Neural cell (in vitro differentiated cells): ENCODE measurements at regions not wholly inside any gene's neighbourhood (a gene's known extent, or its start where the extent isn't known, plus 50 kb on each side); places are given as distances from the start of the nearest gene placed in this dataset.

Source experiments
- H2AFZ ChIP-seq: fragments of 200-600, 300-800 bp; sonication (generic), shearing (Covaris generic); 2 replicates; pipeline ENCODE4 v1.6.0; 2014; ENCODE audit warnings: low read depth, mild to moderate bottlenecking, antibody characterized with exemption, low read length, moderate library complexity
- H3F3A ChIP-seq: fragments of 200-600 bp; shearing (Covaris generic); 2 replicates; pipeline ENCODE4 v1.6.1; 2016; ENCODE audit warnings: mild to moderate bottlenecking, moderate library complexity, mixed read lengths, antibody characterized with exemption, low read length; ENCODE audit not compliant: insufficient read depth, poor library complexity, severe bottlenecking
- H3K27ac ChIP-seq: fragments of 200-600, 300-800 bp; sonication (generic), shearing (Covaris generic); 2 replicates; pipeline ENCODE4 v1.5.1; 2014; ENCODE audit warnings: mild to moderate bottlenecking, low read length, moderate library complexity
- H3K27me3 ChIP-seq: fragments of 300-800, 200-600 bp; sonication (generic), shearing (Covaris generic); 2 replicates; pipeline ENCODE4 v1.6.0; 2014; ENCODE audit warnings: mild to moderate bottlenecking, low read depth, low read length, moderate library complexity; ENCODE audit not compliant: insufficient read depth
- H3K36me3 ChIP-seq: fragments of 300-800, 200-600 bp; sonication (generic), shearing (Covaris generic); 2 replicates; pipeline ENCODE4 v1.5.1; 2014; ENCODE audit warnings: mild to moderate bottlenecking, antibody characterized with exemption, low read length, moderate library complexity; ENCODE audit not compliant: insufficient read depth
- H3K4me2 ChIP-seq: fragments of 300-800, 200-600 bp; sonication (generic), shearing (Covaris generic); 2 replicates; pipeline ENCODE4 v1.6.0; 2014; ENCODE audit warnings: mild to moderate bottlenecking, low read length
- H3K4me3 ChIP-seq: fragments of 300-800, 200-600 bp; sonication (generic), shearing (Covaris generic); 2 replicates; pipeline ENCODE4 v1.5.1; 2014; ENCODE audit warnings: mild to moderate bottlenecking, low read length, moderate library complexity
- H3K79me2 ChIP-seq: fragments of 200-600 bp; shearing (Covaris generic); replicated peaks from 2 replicates; pipeline ENCODE4 v1.6.0; 2014; ENCODE audit warnings: mild to moderate bottlenecking, low read length, moderate library complexity; ENCODE audit not compliant: insufficient read depth
- H3K9ac ChIP-seq: fragments of 300-800, 200-600 bp; sonication (generic), shearing (Covaris generic); 2 replicates; pipeline ENCODE4 v1.6.1; 2016; ENCODE audit warnings: mild to moderate bottlenecking, low read length, mixed read lengths
- H3K9me2 ChIP-seq: fragments of 200-600 bp; shearing (Covaris generic); 2 replicates; pipeline ENCODE4 v1.6.1; 2016; ENCODE audit warnings: mild to moderate bottlenecking, low read length, mixed read lengths; ENCODE audit not compliant: insufficient read depth
- H3K9me3 ChIP-seq: fragments of 200-600, 300-800 bp; sonication (generic), shearing (Covaris generic); 2 replicates; pipeline ENCODE4 v1.6.1; 2016; ENCODE audit warnings: mild to moderate bottlenecking, mixed run types, low read length, moderate library complexity, mixed read lengths
- H4K20me1 ChIP-seq: fragments of 200-600 bp; shearing (Covaris generic); 2 replicates; pipeline ENCODE4 v1.6.1; 2016; ENCODE audit warnings: mild to moderate bottlenecking, mixed run types; ENCODE audit not compliant: insufficient read depth
- CTCF ChIP-seq: fragments of 450-650 bp; IDR thresholded peaks from 2 replicates; pipeline ENCODE4 v1.5.1; 2014; ENCODE audit warnings: antibody characterized with exemption, mild to moderate bottlenecking, moderate library complexity; ENCODE audit not compliant: poor library complexity, severe bottlenecking
- EP300 ChIP-seq: fragments of 450-650 bp; conservative IDR thresholded peaks from 2 replicates; pipeline ENCODE4 v1.6.1; 2014; ENCODE audit warnings: antibody characterized with exemption, mild to moderate bottlenecking, moderate library complexity; ENCODE audit not compliant: poor library complexity, severe bottlenecking
- EZH2 ChIP-seq: fragments of 200-600, 300-800 bp; shearing (Covaris generic), sonication (generic); IDR thresholded peaks from 2 replicates; pipeline ENCODE4 v1.6.1; 2014; ENCODE audit warnings: antibody characterized with exemption, low read length, borderline replicate concordance, mild to moderate bottlenecking; ENCODE audit not compliant: insufficient read depth, poor library complexity, severe bottlenecking
- MXI1 ChIP-seq: fragments of 450-650 bp; conservative IDR thresholded peaks from 2 replicates; pipeline ENCODE4 v1.6.1; 2014; ENCODE audit warnings: antibody characterized with exemption, mild to moderate bottlenecking; ENCODE audit not compliant: poor library complexity, severe bottlenecking
- POLR2AphosphoS5 ChIP-seq: IDR thresholded peaks from 2 replicates; pipeline ENCODE4 v1.6.1; 2012
- RAD21 ChIP-seq: fragments of 450-650 bp; conservative IDR thresholded peaks from 2 replicates; pipeline ENCODE4 v1.6.1; 2014; ENCODE audit warnings: antibody characterized with exemption, mild to moderate bottlenecking, moderate library complexity
- REST ChIP-seq: IDR thresholded peaks from 2 replicates; pipeline ENCODE4 v1.6.1; 2012; ENCODE audit warnings: borderline replicate concordance
- SMC3 ChIP-seq: fragments of 450-650 bp; conservative IDR thresholded peaks from 2 replicates; pipeline ENCODE4 v1.6.1; 2014; ENCODE audit warnings: antibody characterized with exemption, mild to moderate bottlenecking, moderate library complexity; ENCODE audit not compliant: poor library complexity
- TAF1 ChIP-seq: IDR thresholded peaks from 2 replicates; pipeline ENCODE4 v1.6.1; 2012; ENCODE audit warnings: low read depth

GRCh38 chr5:66337626-66338226, 193.6 kb downstream of the SREK1 start:
- H3K9ac ChIP-seq: no peak overlapping the region
- no peaks in the 10 kb centered on the region for H3K9me3 ChIP-seq
- H2AFZ ChIP-seq: no peak overlapping the region
- no peaks in the 10 kb centered on the region for H3K79me2 ChIP-seq
- TF ChIP-seq MXI1 (no peak), CTCF (no peak), EZH2 (no peak), EP300 (no peak), TAF1 (no peak), POLR2AphosphoS5 (no peak), RAD21 (no peak), SMC3 (no peak), REST (no peak)
- peak overlapping the region; percentile 1 for H3K4me2 ChIP-seq
- no peaks in the 10 kb centered on the region for H3F3A ChIP-seq
- H3K27me3 ChIP-seq: no peaks in the 10 kb centered on the region
- no peak overlapping the region for H3K4me3 ChIP-seq
- H3K36me3 ChIP-seq: no peaks in the 10 kb centered on the region
- no peak overlapping the region for H3K27ac ChIP-seq
- H4K20me1 ChIP-seq: no peaks in the 10 kb centered on the region
- H3K9me2 ChIP-seq: no peaks in the 10 kb centered on the region

GRCh38 chr5:66338828-66339227, 194.7 kb downstream of the SREK1 start:
- H3K4me2 ChIP-seq: no peak overlapping the region
- no peaks in the 10 kb centered on the region for H3K27me3 ChIP-seq
- H3K4me3 ChIP-seq: no peak overlapping the region
- no peak overlapping the region for H2AFZ ChIP-seq
- no peaks in the 10 kb centered on the region for H3F3A ChIP-seq
- H3K36me3 ChIP-seq: no peaks in the 10 kb centered on the region
- TF ChIP-seq TAF1: no peak
- no peak for TF ChIP-seq EP300
- no peak for TF ChIP-seq SMC3
- TF ChIP-seq POLR2AphosphoS5: no peak
- TF ChIP-seq MXI1: no peak
- no peak for TF ChIP-seq RAD21
- no peak for TF ChIP-seq EZH2
- TF ChIP-seq CTCF: no peak
- no peak for TF ChIP-seq REST
- no peaks in the 10 kb centered on the region for H4K20me1 ChIP-seq
- no peaks in the 10 kb centered on the region for H3K9me3 ChIP-seq
- H3K9ac ChIP-seq: no peak overlapping the region
- H3K27ac ChIP-seq: no peak overlapping the region
- H3K79me2 ChIP-seq: no peaks in the 10 kb centered on the region
- no peaks in the 10 kb centered on the region for H3K9me2 ChIP-seq
